Astrocyte (in vitro differentiated cells and primary cell): ENCODE measurements at regions not wholly inside any gene's neighbourhood (a gene's known extent, or its start where the extent isn't known, plus 50 kb on each side); places are given as distances from the start of the nearest gene placed in this dataset.

Source experiments
- EZH2 ChIP-seq: IDR thresholded peaks from 2 replicates; pipeline ENCODE4 v1.6.1; 2012; ENCODE audit warnings: mild to moderate bottlenecking, low read length, inconsistent platforms; ENCODE audit not compliant: insufficient read depth
- TF ChIP-seq, protein P1 (sequence below): IDR thresholded peaks from 2 replicates; pipeline ENCODE4 v1.5.1; 2011; ENCODE audit warnings: low read depth, mild to moderate bottlenecking, inconsistent platforms, low read length, moderate library complexity; ENCODE audit not compliant: insufficient read depth

DNA sequence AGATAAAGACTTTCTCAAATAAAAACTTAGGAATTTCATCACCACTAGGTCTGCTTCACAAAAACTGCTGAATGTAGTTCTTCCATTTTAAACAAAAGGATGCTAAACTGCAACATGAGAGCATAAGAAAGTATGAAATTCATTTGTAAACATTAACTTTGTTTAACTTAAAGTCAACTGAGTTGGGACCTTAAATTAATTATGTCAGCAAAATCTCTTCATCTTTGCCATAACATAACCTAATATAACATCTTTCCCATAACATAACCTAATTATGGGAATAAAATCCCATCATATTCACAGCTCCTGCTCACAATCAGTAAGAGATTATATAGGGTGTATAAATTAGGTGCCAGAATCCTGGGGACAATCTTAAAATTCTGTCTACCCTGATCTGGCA lies 78.8 kb upstream of the PCSK5 start:
- TF ChIP-seq, protein P1, sequence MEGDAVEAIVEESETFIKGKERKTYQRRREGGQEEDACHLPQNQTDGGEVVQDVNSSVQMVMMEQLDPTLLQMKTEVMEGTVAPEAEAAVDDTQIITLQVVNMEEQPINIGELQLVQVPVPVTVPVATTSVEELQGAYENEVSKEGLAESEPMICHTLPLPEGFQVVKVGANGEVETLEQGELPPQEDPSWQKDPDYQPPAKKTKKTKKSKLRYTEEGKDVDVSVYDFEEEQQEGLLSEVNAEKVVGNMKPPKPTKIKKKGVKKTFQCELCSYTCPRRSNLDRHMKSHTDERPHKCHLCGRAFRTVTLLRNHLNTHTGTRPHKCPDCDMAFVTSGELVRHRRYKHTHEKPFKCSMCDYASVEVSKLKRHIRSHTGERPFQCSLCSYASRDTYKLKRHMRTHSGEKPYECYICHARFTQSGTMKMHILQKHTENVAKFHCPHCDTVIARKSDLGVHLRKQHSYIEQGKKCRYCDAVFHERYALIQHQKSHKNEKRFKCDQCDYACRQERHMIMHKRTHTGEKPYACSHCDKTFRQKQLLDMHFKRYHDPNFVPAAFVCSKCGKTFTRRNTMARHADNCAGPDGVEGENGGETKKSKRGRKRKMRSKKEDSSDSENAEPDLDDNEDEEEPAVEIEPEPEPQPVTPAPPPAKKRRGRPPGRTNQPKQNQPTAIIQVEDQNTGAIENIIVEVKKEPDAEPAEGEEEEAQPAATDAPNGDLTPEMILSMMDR = no peak
- no peak for TF ChIP-seq EZH2
